ENCODE measurements at regions not wholly inside any gene's neighbourhood (a gene's known extent, or its start where the extent isn't known, plus 50 kb on each side); places are given as distances from the start of the nearest gene placed in this dataset.
A peak's percentile ranks its signal among the peaks of the same experiment; 100 is the strongest.

GRCh38 chr20:57791966-57792365 lies 82.2 kb upstream of the PMEPA1 start:
- Mint-ChIP-seq H3K36me3 (ENCODE audit: low read depth) (no peaks in the 10 kb centered on the region), H3K4me3 (no peak overlapping the region), H3K27ac (peak overlapping the region; percentile 1 to 58 (median 24)), H3K27me3 (ENCODE audit: low read depth) (peaks cover 9% of the 10 kb centered on the region), H3K9me3 (no peaks in the 10 kb centered on the region), H3K4me1 (peaks cover 43% of the 10 kb centered on the region)
- TF ChIP-seq CTCF (IDR thresholded peaks at IDR 0.05; ENCODE audit: unreplicated experiment in 3 of 3): no peak

GRCh38 chr20:57791178-57791962 lies 81.6 kb upstream of the PMEPA1 start:
- H3K4me3 Mint-ChIP-seq: no peak overlapping the region
- no peak for TF ChIP-seq CTCF (IDR thresholded peaks at IDR 0.05; ENCODE audit: unreplicated experiment in 3 of 3)
- H3K27me3 Mint-ChIP-seq (ENCODE audit: low read depth): peaks cover 9% of the 10 kb centered on the region
- peaks cover 48% of the 10 kb centered on the region for H3K4me1 Mint-ChIP-seq
- no peaks in the 10 kb centered on the region for H3K9me3 Mint-ChIP-seq
- peak overlapping the region in 2 of 3 experiments; percentile 1 to 4 for H3K27ac Mint-ChIP-seq
- no peaks in the 10 kb centered on the region for H3K36me3 Mint-ChIP-seq (ENCODE audit: low read depth)

- TF ChIP-seq CTCF (IDR thresholded peaks at IDR 0.05; ENCODE audit: unreplicated experiment in 3 of 3): no peak
- Mint-ChIP-seq H3K9me3 (no peaks in the 10 kb centered on the region), H3K27ac (no peak overlapping the region), H3K36me3 (ENCODE audit: low read depth) (no peaks in the 10 kb centered on the region), H3K4me3 (no peak overlapping the region), H3K4me1 (peaks cover 37% of the 10 kb centered on the region), H3K27me3 (ENCODE audit: low read depth) (peaks cover 9% of the 10 kb centered on the region)
Measured at GRCh38 chr20:57790176-57790575, 80.4 kb upstream of the PMEPA1 start.

GRCh38 chr20:57788936-57789613 lies 79.3 kb upstream of the PMEPA1 start:
- TF ChIP-seq CTCF (IDR thresholded peaks at IDR 0.05; ENCODE audit: unreplicated experiment in 3 of 3): no peak
- H3K36me3 Mint-ChIP-seq (ENCODE audit: low read depth): no peaks in the 10 kb centered on the region
- peaks cover 28% of the 10 kb centered on the region for H3K4me1 Mint-ChIP-seq
- H3K27ac Mint-ChIP-seq: no peak overlapping the region
- H3K4me3 Mint-ChIP-seq: no peak overlapping the region
- no peaks in the 10 kb centered on the region for H3K9me3 Mint-ChIP-seq
- H3K27me3 Mint-ChIP-seq (ENCODE audit: low read depth): peaks cover 12% of the 10 kb centered on the region

GRCh38 chr20:57787990-57788781 lies 78.4 kb upstream of the PMEPA1 start:
- H3K27me3 Mint-ChIP-seq (ENCODE audit: low read depth): peaks cover 18% of the 10 kb centered on the region
- no peak overlapping the region for H3K4me3 Mint-ChIP-seq
- H3K27ac Mint-ChIP-seq: no peak overlapping the region
- no peak for TF ChIP-seq CTCF (IDR thresholded peaks at IDR 0.05; ENCODE audit: unreplicated experiment in 3 of 3)
- H3K36me3 Mint-ChIP-seq (ENCODE audit: low read depth): no peaks in the 10 kb centered on the region
- H3K9me3 Mint-ChIP-seq: no peaks in the 10 kb centered on the region
- H3K4me1 Mint-ChIP-seq: peaks cover 26% of the 10 kb centered on the region
